HG03520 (cell line): ENCODE measurements at regions not wholly inside any gene's neighbourhood (a gene's known extent, or its start where the extent isn't known, plus 50 kb on each side); places are given as distances from the start of the nearest gene placed in this dataset.

Source experiments
- ATAC-seq: cut with Tn5 transposase; IDR thresholded peaks from one replicate; pipeline ENCODE4 v1.9.1; 2021; ENCODE audit warnings: mild to moderate bottlenecking, moderate library complexity; ENCODE audit not compliant: unreplicated experiment

GRCh38 chr20:21902391-21902790, 196.9 kb downstream of the PAX1 start:
- ATAC-seq, result no peak

- no peak for ATAC-seq
These were observed 196.2 kb downstream of the PAX1 start for GRCh38 chr20:21901470-21902275.

GRCh38 chr20:21900431-21900830, 195.0 kb downstream of the PAX1 start:
- ATAC-seq, result no peak

GRCh38 chr20:21874921-21875320, 169.5 kb downstream of the PAX1 start:
- ATAC-seq, result no peak

- no peak for ATAC-seq
These were observed 168.7 kb downstream of the PAX1 start for GRCh38 chr20:21874127-21874526.

- ATAC-seq, result no peak
These were observed 167.8 kb downstream of the PAX1 start for GRCh38 chr20:21873291-21873690.

GRCh38 chr20:21867811-21868210, 162.3 kb downstream of the PAX1 start:
- no peak for ATAC-seq

GRCh38 chr20:21867353-21867752, 161.9 kb downstream of the PAX1 start:
- ATAC-seq, result no peak

- ATAC-seq, result no peak
These were observed 157.5 kb downstream of the PAX1 start for GRCh38 chr20:21862956-21863355.

- no peak for ATAC-seq
These were observed 156.9 kb downstream of the PAX1 start for GRCh38 chr20:21862259-21862946.

- no peak for ATAC-seq
These were observed 135.5 kb downstream of the PAX1 start for GRCh38 chr20:21840991-21841390.

- no peak for ATAC-seq
These were observed 134.5 kb downstream of the PAX1 start for GRCh38 chr20:21839982-21840381.

- ATAC-seq, result no peak
These were observed 130.9 kb downstream of the PAX1 start for GRCh38 chr20:21836346-21836745.

GRCh38 chr20:21835042-21835441, 129.6 kb downstream of the PAX1 start:
- ATAC-seq, result no peak

GRCh38 chr20:21832442-21833385, 127.2 kb downstream of the PAX1 start:
- ATAC-seq, result no peak

- no peak for ATAC-seq
These were observed 121.5 kb downstream of the PAX1 start for GRCh38 chr20:21826976-21827375.

- no peak for ATAC-seq
These were observed 115.9 kb downstream of the PAX1 start for GRCh38 chr20:21821358-21821757.

- ATAC-seq, result no peak
These were observed 115.2 kb downstream of the PAX1 start for GRCh38 chr20:21820688-21821087.

GRCh38 chr20:21820045-21820444, 114.6 kb downstream of the PAX1 start:
- no peak for ATAC-seq

GRCh38 chr20:21812379-21812778, 106.9 kb downstream of the PAX1 start:
- no peak for ATAC-seq

GRCh38 chr20:21809961-21810523, 104.6 kb downstream of the PAX1 start:
- no peak for ATAC-seq
